Stimulated activated naive B cell treated with anti-CD40 and anti-IgM and Interleukin-4, amounts not matched to agents 10 μg/mL and 1 μg/mL and 100 μg/mL, for 72 hours (primary cell): ENCODE measurements at regions not wholly inside any gene's neighbourhood (a gene's known extent, or its start where the extent isn't known, plus 50 kb on each side); places are given as distances from the start of the nearest gene placed in this dataset.
"Not testable (repeated sequence)": the region's sequence is repeated elsewhere in the genome, so short reads cannot be mapped to it uniquely, and the experiment has no call there.

Experiments used
- ATAC-seq, 2 donors: fragments of 150-1000 bp; cut with Tn5 transposase; replicated peaks; 2 replicates each; pipeline ENCODE4 v1.10.0; 2021; ENCODE audit warnings: moderate library complexity in 1 of 2
- DNase-seq: peaks from one replicate; pipeline ENCODE4 v3.0.0; 2021
- H3K27ac Mint-ChIP-seq: one replicate; pipeline ENCODE4 v1.8.0; 2022; ENCODE audit warnings: mild to moderate bottlenecking, mixed read lengths
- H3K27me3 Mint-ChIP-seq, 2 donors: one replicate each; pipeline ENCODE4 v1.8.0; 2022; ENCODE audit warnings: mixed read lengths in 2 of 2
- H3K36me3 Mint-ChIP-seq, 2 donors: one replicate each; pipeline ENCODE4 v1.8.0; 2022; ENCODE audit warnings: mixed read lengths in 2 of 2, mild to moderate bottlenecking in 1 of 2
- H3K4me1 Mint-ChIP-seq, 2 donors: one replicate each; pipeline ENCODE4 v1.8.0; 2022; ENCODE audit warnings: mixed read lengths in 2 of 2, mild to moderate bottlenecking in 1 of 2
- H3K4me3 Mint-ChIP-seq, 2 donors: one replicate each; pipeline ENCODE4 v1.8.0; 2022; ENCODE audit warnings: mild to moderate bottlenecking in 2 of 2, mixed read lengths in 2 of 2, moderate library complexity in 1 of 2
- H3K9me3 Mint-ChIP-seq, 2 donors: one replicate each; pipeline ENCODE4 v1.8.0; 2022; ENCODE audit warnings: mixed read lengths in 2 of 2, mild to moderate bottlenecking in 1 of 2

DNA sequence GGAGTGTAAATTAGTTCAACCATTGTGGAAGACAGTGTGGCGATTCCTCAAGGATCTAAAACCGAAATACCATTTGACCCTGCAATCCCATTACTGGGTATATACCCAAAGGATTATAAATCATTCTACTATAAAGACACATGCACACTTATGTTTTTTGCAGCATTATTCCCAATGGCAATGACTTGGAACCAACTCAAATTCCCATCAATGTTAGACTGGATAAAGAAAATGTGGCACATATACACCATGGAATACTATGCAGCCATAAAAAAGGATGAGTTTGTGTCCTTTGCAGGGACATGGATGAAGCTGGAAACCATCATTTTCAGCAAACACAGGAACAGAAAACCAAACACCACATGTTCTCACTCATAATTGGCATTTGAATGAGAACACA lies 137.5 kb downstream of the ZNF648 start:
- H3K27me3 Mint-ChIP-seq, result peaks cover 0 to 12% of the 10 kb centered on the region in 2 donors
- not testable (repeated sequence) for H3K36me3 Mint-ChIP-seq, H3K4me3 Mint-ChIP-seq, DNase-seq, ATAC-seq, H3K4me1 Mint-ChIP-seq, H3K9me3 Mint-ChIP-seq, H3K27ac Mint-ChIP-seq

DNA sequence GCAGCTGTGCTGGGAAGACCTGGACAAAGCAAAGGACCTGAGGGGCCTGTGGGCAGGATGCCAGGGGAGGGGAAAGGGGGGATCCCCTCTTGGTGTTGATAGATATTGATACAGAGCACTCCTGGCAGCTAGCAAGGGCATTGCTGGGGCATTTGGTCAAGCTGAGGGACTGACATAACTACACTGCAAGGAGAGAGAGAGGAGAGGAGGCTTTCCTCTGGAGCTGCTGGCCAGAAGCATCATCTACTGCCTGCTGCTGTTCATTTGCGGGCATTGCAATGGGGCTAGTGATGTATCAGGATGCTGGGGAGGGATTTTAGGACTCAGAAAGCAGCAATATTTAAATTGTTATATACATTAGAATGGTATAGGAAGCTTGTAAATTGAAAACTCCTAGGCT lies 142.0 kb downstream of the ZNF648 start:
- Mint-ChIP-seq H3K27ac (no peak overlapping the region), H3K27me3 (peaks cover 0 to 5% of the 10 kb centered on the region in 2 donors), H3K36me3 (no peaks in the 10 kb centered on the region), H3K4me3 (no peak overlapping the region), H3K4me1 (no peaks in the 10 kb centered on the region), H3K9me3 (peaks cover 5 to 9% of the 10 kb centered on the region in 2 donors)
- no peak for DNase-seq
- no peak for ATAC-seq

DNA sequence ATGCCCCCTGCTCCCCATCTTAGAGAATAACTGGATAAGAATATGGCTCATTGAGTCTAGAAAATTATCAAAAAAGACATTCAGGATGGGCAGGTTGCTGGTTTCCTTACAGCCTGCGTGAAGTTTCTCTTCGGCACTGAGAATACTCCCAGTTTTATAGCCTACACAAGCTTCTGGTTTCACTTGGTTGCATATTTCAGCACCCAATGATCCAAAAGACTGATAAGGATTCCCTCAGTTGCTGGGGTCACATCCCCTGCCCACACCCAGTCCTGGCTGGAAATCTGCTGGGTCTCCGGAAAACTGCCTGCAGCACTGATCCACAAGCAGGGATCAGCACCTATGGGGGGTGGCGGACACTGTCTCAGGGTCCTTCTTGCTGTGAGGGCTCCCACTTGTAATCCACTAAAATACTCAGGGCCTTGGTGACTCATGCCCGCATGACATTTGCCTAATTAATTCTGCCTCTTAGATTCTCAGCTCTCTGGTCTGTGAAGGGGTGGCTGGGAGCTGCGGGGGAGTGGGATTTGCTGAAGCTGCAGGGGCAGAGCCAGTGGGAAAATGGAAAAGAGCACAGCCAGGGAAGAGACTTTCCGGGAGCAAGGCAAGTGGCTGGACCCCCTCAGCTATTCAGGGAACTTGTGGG lies 142.5 kb downstream of the ZNF648 start:
- no peaks in the 10 kb centered on the region for H3K4me1 Mint-ChIP-seq

DNA sequence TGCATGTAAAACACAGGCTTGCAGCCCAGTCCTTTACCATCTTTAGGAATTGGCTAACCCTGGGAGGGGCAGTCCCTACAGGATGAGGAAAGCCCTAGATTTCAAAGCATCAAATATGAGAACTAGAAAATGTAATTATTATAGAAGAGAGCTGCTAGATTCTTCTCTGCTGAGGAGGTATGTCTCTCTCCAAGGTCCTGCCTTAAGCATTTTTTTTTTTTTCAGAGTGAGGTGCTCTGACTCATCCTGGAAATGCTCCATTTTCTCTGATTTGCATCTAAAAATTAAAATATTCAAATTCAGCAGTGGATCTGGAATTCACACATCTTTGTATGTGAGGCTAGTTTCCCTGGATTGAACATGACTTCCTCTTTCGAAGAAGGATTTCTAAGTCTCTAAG lies 149.8 kb downstream of the ZNF648 start:
- Mint-ChIP-seq H3K36me3 (no peaks in the 10 kb centered on the region), H3K9me3 (peaks cover 4 to 11% of the 10 kb centered on the region in 2 donors), H3K27ac (no peak overlapping the region), H3K27me3 (peaks cover 8 to 14% of the 10 kb centered on the region in 2 donors), H3K4me1 (no peaks in the 10 kb centered on the region), H3K4me3 (no peak overlapping the region)
- no peak for DNase-seq
- ATAC-seq, result no peak

More for the DNA sequence above, 142.5 kb downstream of the ZNF648 start:
- Mint-ChIP-seq H3K4me3 (no peak overlapping the region), H3K27me3 (peaks cover 0 to 5% of the 10 kb centered on the region in 2 donors), H3K36me3 (no peaks in the 10 kb centered on the region), H3K27ac (no peak overlapping the region), H3K9me3 (peaks cover 4 to 8% of the 10 kb centered on the region in 2 donors)
- DNase-seq, result no peak
- no peak for ATAC-seq

DNA sequence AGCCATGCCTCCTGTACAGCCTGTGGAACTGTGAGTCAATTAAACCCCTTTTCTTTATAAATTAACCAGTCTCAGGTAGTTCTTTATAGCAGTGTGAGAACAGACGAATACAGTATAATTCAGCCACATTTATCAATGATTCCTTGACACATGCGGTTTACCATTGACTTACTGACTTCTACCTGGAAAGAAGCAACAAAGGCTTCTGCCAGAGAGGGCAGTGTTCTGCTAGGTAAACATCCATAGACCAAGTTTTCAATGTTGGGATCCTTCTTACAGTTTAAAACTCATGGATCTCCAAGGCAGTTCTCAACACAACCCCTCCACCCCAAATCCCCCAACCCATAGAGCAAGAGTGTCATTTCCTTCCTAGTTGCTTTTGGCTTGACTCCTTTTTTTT lies 150.6 kb downstream of the ZNF648 start:
- no peak for ATAC-seq
- no peaks in the 10 kb centered on the region for H3K4me1 Mint-ChIP-seq

DNA sequence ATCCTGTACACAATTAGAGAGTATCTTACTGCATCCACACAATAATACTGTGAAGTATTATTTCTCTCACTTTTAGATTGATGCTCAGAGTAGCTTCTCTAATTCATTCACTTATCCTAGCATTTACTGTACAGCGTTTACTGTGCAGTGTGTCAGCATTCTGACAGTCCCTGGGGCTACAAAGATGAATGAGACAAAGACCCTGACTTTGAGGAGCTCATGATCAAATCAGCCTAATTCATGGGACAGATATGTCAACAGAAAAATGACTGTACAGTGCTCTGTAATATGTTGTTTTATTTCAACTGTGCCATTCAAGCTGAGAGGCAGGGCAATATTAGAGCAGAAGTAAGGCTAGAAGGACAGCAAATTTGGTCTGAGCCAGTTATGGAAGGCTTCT lies 152.5 kb downstream of the ZNF648 start:
- Mint-ChIP-seq H3K4me3 (no peak overlapping the region), H3K27ac (no peak overlapping the region), H3K4me1 (no peaks in the 10 kb centered on the region), H3K27me3 (peaks cover 8 to 14% of the 10 kb centered on the region in 2 donors), H3K36me3 (no peaks in the 10 kb centered on the region), H3K9me3 (peaks cover 4 to 7% of the 10 kb centered on the region in 2 donors)
- no peak for DNase-seq
- no peak for ATAC-seq

More for the DNA sequence above, 150.6 kb downstream of the ZNF648 start:
- H3K27ac Mint-ChIP-seq, result no peak overlapping the region
- peaks cover 4 to 11% of the 10 kb centered on the region in 2 donors for H3K9me3 Mint-ChIP-seq
- H3K27me3 Mint-ChIP-seq, result peaks cover 8 to 14% of the 10 kb centered on the region in 2 donors
- no peaks in the 10 kb centered on the region for H3K36me3 Mint-ChIP-seq
- DNase-seq, result no peak
- no peak overlapping the region for H3K4me3 Mint-ChIP-seq

DNA sequence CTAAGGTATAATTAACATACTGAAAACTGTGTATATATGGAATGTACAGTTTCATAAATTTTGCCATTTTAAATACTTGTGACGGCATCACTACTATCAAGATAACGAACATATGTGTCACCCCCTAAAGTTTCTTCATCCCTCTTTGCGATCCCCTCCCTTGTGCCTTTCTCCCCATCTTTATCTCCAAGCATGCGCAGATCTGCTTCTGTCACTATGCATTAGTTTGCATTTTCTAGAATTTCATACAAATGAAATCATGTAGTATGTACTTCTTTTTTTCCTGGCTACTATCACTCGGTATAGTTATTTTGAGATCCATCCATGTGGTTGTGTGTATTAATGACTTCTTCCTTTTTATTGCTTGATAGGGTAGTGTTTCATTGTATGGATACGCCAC lies 154.9 kb downstream of the ZNF648 start:
- Mint-ChIP-seq H3K4me3 (no peak overlapping the region), H3K9me3 (peaks cover 4 to 7% of the 10 kb centered on the region in 2 donors), H3K27ac (no peak overlapping the region), H3K36me3 (no peaks in the 10 kb centered on the region), H3K27me3 (peaks cover 5 to 14% of the 10 kb centered on the region in 2 donors), H3K4me1 (no peaks in the 10 kb centered on the region)
- ATAC-seq, result no peak
- DNase-seq, result no peak

- peaks cover 4 to 5% of the 10 kb centered on the region in 2 donors for H3K9me3 Mint-ChIP-seq
- H3K4me1 Mint-ChIP-seq, result no peaks in the 10 kb centered on the region
- H3K4me3 Mint-ChIP-seq, result no peak overlapping the region
- peaks cover 5 to 14% of the 10 kb centered on the region in 2 donors for H3K27me3 Mint-ChIP-seq
- no peaks in the 10 kb centered on the region for H3K36me3 Mint-ChIP-seq
- H3K27ac Mint-ChIP-seq, result no peak overlapping the region
- ATAC-seq (no peak), DNase-seq (no peak)
These were observed 155.4 kb downstream of the ZNF648 start for GRCh38 chr1:181905944-181906597.

- ATAC-seq, result no peak
- H3K4me1 Mint-ChIP-seq, result no peaks in the 10 kb centered on the region
- H3K27ac Mint-ChIP-seq, result no peak overlapping the region
- no peaks in the 10 kb centered on the region for H3K9me3 Mint-ChIP-seq
- DNase-seq, result no peak
- no peaks in the 10 kb centered on the region for H3K27me3 Mint-ChIP-seq
- H3K4me3 Mint-ChIP-seq, result no peak overlapping the region
- H3K36me3 Mint-ChIP-seq, result no peaks in the 10 kb centered on the region
These were observed 162.7 kb downstream of the ZNF648 start for GRCh38 chr1:181898773-181899172.

GRCh38 chr1:181896824-181897223 lies 164.7 kb downstream of the ZNF648 start:
- H3K4me1 Mint-ChIP-seq, result no peaks in the 10 kb centered on the region
- ATAC-seq (no peak), DNase-seq (no peak)
- no peaks in the 10 kb centered on the region for H3K36me3 Mint-ChIP-seq
- H3K4me3 Mint-ChIP-seq, result no peak overlapping the region
- no peaks in the 10 kb centered on the region for H3K27me3 Mint-ChIP-seq
- H3K27ac Mint-ChIP-seq, result no peak overlapping the region
- H3K9me3 Mint-ChIP-seq, result peaks cover 0 to 3% of the 10 kb centered on the region in 2 donors

GRCh38 chr1:181894439-181894859 lies 167.1 kb downstream of the ZNF648 start:
- Mint-ChIP-seq H3K27ac (no peak overlapping the region), H3K4me3 (no peak overlapping the region), H3K36me3 (no peaks in the 10 kb centered on the region), H3K4me1 (no peaks in the 10 kb centered on the region), H3K9me3 (peaks cover 0 to 4% of the 10 kb centered on the region in 2 donors), H3K27me3 (no peaks in the 10 kb centered on the region)
- DNase-seq, result no peak
- no peak for ATAC-seq

- no peaks in the 10 kb centered on the region for H3K36me3 Mint-ChIP-seq
These were observed 167.6 kb downstream of the ZNF648 start for GRCh38 chr1:181893937-181894336.

DNA sequence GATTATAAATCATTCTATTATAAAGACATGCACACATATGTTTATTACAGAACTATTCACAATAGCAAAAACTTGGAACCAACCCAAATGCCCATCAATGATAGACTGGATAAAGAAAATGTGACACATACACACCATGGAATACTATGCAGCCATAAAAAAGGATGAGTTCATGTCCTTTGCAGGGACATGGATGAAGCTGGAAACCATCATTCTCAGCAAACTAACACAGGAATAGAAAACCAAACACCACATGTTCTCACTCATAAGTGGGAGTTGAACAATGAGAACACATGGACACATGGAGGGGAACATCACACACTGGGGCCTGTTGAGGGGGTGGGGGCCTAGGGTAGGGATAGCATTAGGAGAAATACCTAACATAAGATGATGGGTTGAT lies 168.4 kb downstream of the ZNF648 start:
- H3K4me3 Mint-ChIP-seq, DNase-seq, H3K4me1 Mint-ChIP-seq, H3K9me3 Mint-ChIP-seq, H3K36me3 Mint-ChIP-seq, ATAC-seq, H3K27ac Mint-ChIP-seq, H3K27me3 Mint-ChIP-seq: not testable (repeated sequence)

More at GRCh38 chr1:181893937-181894336, 167.6 kb downstream of the ZNF648 start:
- Mint-ChIP-seq H3K4me1 (no peaks in the 10 kb centered on the region), H3K27me3 (no peaks in the 10 kb centered on the region), H3K27ac (no peak overlapping the region), H3K9me3 (peaks cover 0 to 4% of the 10 kb centered on the region in 2 donors), H3K4me3 (no peak overlapping the region)
- DNase-seq, result no peak
- ATAC-seq, result no peak

- H3K4me3 Mint-ChIP-seq, result no peak overlapping the region
- H3K27ac Mint-ChIP-seq, result no peak overlapping the region
- DNase-seq (no peak), ATAC-seq (no peak)
- no peaks in the 10 kb centered on the region for H3K4me1 Mint-ChIP-seq
- H3K36me3 Mint-ChIP-seq, result no peaks in the 10 kb centered on the region
- H3K9me3 Mint-ChIP-seq, result peaks cover 21 to 23% of the 10 kb centered on the region in 2 donors
- H3K27me3 Mint-ChIP-seq, result no peaks in the 10 kb centered on the region
These were observed 188.9 kb downstream of the ZNF648 start for GRCh38 chr1:181872562-181872961.

GRCh38 chr1:181863736-181864135 lies 197.8 kb downstream of the ZNF648 start:
- Mint-ChIP-seq H3K4me3 (no peak overlapping the region), H3K36me3 (no peaks in the 10 kb centered on the region), H3K27ac (no peak overlapping the region), H3K4me1 (no peaks in the 10 kb centered on the region), H3K27me3 (no peaks in the 10 kb centered on the region), H3K9me3 (peaks cover 4 to 6% of the 10 kb centered on the region in 2 donors)
- ATAC-seq, result no peak
- no peak for DNase-seq
